ENCODE measurements at regions not wholly inside any gene's neighbourhood (a gene's known extent, or its start where the extent isn't known, plus 50 kb on each side); places are given as distances from the start of the nearest gene placed in this dataset.
"Not testable (repeated sequence)": the region's sequence is repeated elsewhere in the genome, so short reads cannot be mapped to it uniquely, and the experiment has no call there.

DNA sequence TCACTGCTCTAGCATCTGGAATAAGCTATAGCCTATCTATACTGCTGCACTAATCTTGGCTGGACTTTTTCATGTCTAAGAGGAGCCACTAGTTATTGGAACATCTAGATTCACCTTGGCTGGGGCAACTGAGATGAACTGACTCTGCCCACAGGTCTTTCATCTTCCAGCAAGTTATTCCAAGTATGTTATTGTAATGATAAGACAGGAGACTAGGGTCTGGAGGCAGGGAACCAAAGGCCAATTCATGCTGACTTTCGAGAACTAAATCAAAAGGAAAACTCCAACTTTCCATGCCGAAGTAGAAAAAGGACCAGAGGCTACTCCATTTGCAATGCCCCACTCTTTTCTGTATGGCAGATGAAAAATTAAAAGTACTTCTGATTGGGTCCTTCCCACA is 1243.0 kb upstream of the RAG2 start:
- FAIRE-seq = no peak

DNA sequence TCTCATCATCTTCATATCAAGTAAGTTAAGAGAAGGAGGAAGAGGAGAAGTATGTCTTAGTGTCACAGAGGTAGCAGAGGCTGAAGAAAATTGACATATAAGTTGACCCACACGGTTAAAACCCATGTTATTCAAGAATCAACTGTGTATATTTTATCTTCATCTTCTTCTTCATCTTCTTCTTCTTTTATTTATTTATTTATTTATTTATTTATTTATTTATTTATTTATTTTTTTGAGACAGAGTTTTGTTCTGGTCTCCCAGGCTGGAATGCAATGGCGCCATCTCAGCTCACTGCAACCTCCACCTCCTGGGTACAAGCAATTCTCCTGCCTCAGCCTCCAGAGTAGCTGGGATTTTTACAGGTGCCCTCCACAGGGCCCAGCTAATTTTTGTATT is 1242.3 kb upstream of the RAG2 start:
- not testable (repeated sequence) for FAIRE-seq

DNA sequence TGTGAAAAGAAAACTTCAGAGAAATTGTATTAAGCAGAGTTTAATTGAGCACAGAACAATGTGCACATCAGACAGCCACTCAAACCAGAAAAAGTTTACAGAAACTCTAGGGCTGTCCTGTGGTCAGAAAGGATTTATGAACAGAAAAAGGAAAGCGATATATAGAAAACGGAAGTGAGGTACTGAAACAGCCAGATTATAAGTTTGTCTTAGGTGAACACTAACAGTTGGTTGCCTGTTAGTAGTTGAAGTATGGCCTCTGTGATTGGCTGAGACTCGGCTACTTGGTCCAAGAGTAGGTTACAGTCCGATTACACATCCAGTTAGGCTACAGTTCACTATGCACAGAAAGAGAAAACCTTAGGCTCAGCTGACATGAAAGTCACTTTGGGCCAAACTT is 1232.5 kb upstream of the RAG2 start:
- no peak for FAIRE-seq

DNA sequence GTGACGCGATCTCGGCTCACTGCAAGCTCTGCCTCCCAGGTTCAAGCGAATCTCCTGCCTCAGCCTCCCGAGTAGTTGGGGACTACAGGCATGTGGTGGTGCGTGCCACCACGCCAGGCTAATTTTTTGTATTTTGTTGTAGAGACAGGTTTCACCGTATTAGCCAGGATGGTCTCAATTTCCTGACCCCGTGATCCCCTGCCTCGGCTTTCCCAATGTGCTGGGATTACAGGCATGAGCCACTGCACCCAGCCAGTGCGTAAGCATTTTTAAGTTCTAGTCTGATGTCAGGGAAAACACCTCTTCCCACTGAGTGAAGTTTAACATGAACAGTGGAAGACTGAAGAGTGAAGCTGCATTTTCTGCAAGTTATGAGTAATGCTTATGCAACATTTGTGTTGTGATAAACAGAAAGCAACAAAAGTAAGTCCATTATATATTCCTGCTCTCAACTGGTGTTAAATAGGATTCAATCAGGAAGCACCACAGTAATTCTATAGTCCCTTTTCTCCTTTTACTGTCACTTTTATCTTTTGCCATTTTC is 1219.8 kb upstream of the RAG2 start:
- no peak for FAIRE-seq

DNA sequence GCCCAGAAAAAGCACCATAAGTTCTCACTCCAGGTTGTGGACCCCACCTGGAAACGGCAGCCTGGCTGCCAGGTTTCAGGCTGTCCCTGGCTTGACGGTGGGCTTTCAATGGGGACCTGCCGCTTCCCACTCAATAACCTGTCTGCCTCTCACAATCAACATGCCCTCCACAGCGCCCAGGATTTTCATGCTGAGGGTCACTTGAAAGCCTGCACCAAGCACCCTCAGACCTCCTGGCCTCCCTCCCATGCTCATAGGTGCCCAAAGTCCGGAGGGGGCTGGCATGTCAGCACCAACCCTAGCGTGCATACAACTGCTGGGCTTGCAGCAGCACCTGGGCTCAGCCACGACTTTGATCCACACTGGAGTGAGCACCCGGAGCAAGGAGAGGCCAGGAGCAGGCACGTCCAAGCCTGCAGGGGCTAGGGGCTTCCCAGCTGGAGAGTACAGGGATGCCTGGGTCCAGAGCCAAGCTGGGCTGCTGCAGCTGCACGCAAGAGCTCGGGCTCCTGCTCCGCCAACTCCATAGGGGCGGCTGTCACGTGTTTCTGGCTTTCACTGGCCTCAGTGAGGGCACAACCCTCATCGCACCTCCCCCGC is 1214.3 kb upstream of the RAG2 start:
- FAIRE-seq = no peak

DNA sequence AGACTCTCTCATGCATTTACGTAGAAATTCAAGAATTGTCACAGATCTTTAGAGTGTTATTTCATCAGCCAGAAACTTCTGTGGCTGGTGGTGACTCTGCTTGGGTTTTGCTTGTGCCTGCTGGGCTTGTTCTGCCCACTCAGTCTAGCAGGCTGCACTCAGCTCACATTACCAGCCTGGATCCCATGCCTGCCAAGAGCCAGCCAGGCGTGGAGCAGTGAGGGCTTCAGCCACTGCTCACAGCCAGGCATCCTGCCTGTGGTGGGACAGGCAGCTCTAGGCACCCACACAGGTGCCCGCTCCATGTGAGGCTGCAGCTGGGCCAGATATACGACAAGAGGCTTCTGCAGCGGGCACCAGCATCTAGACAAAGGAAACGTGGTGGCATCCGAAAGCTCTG is 1213.3 kb upstream of the RAG2 start:
- FAIRE-seq = no peak

DNA sequence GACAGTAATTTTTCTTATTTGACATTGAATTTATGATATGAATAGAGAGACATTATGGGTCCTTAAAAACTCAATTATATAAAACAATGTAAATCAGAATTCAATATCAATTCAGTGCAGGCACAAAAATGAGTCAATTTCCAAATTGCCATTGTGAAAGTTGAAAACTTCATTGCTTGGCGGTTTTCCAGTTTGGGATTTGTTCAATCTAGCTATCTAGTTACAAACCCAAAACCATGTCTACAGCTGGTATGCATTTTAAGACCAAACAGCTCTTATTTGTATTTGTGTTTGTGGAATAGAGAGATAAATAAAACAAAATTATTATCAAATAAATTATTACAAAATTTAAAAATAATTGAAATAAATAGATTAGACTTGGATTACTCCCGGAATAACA is 1206.6 kb upstream of the RAG2 start:
- FAIRE-seq = no peak

DNA sequence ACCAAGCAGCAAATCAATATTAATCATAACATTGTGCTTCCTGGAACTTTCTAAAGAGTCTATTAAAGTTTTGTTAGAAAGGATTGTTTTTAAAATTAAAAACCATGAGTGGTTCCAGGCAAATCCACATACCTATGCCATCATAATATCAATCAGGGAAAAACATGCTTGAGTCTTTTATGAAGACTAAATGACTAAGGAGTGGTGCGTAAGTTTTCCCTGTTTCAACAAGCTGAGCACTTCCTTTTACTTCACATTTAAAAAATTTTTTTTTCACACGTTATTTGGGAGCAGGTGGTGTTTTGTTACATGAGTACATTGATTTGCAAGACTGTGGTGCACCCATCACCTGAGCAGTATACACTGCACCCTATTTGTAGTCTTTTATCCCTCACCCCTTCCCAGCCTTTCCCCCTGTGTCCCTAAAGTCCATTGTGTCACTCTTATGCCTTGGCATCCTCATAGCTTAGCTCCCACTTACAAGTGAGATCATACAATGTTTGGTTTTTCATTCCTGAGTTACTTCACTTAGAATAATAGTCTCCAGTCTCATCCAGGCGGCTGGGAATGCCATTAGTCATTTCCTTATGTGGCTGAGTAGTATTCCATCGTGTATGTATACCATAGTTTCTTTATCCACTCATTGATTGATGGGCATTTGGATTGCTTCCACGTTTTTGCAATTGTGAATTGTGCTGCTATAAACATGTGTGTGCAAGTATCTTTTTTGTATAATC is 1190.3 kb upstream of the RAG2 start:
- no peak for FAIRE-seq

DNA sequence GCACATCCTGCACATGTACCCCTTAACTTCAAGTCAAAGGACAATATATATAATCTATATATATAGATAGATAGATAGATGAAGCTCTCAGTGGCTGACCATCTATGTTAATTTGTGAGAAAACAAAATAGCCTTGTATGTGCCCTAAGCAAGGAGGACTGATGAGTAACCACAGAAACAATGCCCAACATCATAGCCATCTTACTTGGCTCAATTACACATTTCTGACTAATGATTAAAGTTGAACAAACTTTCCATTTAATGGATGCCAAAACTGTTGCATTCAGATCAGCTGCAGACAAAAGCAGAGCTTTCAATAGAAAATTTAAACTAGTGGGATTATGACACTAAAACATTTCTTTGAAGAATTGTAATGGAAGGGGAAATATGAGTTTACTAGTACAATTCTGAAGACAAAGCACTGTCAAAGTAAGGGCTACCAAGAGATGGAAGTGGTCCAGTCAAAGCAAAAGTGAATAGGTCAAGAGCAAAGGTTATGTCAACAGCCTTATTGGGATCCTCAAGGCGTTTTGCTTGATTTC is 1188.2 kb upstream of the RAG2 start:
- FAIRE-seq = no peak

DNA sequence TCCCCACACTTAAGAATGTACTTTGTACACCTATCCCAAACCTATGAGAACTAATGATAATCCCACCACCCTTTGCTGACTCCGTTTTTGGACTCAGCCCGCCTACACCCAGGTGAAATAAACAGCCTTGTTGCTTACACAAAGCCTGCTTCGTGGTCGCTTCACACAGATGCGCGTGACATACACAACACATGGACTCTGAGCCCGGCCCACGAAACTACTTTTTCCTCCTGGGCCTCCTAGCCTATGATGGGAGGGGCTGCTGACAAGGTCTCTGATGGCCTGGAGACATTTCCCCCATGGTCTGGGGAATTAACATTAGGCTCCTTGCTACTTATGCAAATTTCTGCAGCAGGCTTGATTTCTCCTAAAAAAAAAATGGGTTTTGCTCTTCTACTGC is 1176.4 kb upstream of the RAG2 start:
- FAIRE-seq = no peak

DNA sequence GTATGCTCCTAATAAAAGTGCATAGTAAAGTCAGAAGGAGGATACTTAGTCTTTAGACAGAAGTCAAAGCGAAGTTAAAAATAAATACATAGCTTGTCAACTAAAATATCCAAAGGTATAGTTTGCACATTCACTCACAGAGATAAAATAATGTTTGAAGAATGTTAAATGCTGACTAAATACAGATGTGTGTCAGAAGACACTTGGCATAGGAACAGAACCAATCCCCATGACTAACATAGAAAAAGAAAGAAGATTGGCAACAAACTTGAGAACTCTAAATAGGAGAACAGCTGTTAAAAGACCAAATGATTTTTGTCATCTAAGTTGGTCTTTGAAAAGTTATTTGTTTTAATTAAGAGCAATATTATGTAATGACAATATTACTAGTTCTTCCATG is 1172.1 kb upstream of the RAG2 start:
- FAIRE-seq = no peak

DNA sequence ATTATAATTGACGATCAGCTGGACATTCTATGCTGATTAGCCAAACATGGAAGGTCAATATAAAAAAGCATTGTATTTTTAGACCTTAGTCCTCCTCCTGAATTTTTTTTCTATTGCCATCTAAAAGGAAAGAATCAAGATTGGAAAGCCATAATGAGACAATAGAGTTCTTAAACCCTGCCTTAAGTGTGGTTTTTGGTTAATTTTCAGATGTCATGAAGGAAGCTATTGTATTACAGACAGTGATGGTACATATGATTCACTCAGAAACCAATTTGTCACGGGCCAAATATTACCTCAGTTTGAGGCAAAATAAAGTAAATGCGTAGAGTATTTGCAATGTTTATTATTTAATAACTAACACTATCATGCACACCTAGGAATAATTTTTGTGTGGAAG is 1164.0 kb upstream of the RAG2 start:
- FAIRE-seq = no peak

DNA sequence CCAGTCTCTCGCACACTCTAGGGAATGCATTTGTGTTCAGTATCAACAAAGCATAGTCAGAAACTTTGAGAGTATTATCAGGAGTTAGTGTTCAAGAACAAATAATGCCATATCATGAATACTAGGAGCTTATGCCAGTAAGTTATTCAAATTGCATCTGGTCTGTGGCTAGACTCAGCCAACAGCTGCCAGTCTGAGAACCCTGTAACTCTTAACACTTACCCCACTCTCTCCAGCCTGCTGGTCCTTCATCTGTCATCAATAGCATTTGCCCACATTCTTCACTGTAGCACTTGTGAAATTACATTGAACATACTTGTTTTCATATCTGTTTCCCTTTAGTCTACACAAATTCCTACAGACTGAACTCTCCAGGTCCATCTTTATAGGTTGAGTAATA is 1157.5 kb upstream of the RAG2 start:
- no peak for FAIRE-seq

DNA sequence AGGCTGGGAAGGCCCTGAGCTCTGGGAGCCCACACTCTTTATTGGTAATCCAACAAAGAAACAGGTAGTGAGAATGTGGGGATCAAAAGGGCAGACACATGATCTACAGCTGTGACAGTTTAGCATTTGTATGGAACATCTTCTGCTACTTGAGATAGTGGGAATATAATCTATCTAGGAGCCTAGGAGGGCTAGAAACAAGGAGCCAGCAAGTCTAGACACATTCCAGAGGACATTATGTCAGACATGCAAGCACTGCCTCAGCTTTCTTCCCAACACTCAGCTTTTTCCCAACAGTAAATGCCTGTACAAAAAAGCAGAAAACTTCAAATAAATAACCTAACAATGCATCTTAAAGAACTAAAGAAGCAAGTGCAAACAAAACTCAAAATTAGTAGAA is 1150.6 kb upstream of the RAG2 start:
- no peak for FAIRE-seq

DNA sequence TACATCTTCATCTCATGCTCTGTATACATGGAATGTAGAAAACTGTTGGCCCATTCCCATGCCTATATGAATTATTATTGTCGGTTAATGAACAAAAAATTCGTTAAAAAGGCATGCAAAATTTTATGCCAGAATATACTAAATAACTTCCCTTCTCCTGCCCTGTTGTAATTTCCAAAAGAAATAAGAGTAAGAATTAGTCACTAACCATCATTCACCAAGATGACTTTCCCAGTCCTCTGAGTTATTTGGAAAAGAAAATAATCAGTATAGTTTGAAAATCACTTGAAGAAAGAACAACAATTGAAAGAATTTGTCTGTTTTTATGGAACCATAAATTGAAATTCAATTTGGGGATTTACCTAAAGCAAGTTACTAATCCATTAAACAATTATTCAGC is 1149.1 kb upstream of the RAG2 start:
- FAIRE-seq = no peak

DNA sequence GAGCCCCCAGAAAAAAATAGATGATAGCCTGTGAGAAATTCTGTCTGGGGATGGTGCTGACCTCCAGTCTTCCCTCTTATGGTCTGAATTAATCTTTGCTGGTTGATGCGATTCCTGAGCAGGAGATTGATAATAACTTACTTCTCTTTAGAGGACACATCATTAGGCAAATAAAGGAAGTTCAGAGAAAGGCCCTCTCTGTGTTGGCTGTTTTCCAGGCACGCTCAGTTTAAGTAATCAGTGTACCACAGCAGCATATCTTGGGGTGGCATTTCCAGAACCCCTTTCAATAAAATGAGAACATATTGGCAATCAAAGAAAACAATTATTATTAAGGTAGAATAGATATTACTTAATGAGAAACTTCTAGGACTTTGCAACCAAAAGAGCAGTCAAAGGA is 1129.3 kb upstream of the RAG2 start:
- no peak for FAIRE-seq

DNA sequence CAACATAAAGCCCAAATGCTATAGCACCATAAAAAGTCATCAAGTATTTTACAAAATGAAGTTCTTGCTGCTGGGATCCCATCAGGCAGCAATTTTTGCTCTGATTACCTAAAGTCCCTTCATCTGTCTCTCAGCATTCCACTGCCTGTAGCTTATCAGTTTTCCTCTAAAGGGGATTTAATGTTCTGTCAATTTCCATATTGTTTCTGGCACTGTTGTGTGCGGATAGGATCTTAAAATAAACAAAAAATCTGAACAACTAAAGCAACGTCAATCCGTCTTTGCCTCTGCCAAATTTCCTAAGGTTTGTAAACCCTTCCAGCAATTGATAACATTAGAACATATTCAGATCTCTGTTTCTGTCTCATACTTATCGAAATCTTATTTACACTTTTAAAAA is 1126.3 kb upstream of the RAG2 start:
- FAIRE-seq = no peak

DNA sequence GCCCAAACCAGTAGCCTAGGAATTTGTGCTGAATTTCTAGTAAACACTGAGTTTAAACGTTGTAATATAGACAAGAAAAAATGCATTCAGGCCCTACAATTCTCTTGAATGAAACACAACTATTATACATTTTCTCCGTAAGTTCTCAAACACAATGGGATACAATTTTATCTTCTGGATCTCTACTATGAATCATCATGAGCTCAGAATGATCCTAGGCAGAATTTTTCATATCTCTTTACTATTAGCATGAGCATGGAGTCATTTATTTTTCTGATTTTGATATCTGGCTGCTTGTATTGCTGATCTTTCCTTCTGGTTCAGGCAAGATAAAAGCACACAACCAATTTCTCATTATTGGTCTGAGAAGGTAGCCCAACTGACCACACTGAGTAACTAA is 1123.4 kb upstream of the RAG2 start:
- FAIRE-seq = no peak

DNA sequence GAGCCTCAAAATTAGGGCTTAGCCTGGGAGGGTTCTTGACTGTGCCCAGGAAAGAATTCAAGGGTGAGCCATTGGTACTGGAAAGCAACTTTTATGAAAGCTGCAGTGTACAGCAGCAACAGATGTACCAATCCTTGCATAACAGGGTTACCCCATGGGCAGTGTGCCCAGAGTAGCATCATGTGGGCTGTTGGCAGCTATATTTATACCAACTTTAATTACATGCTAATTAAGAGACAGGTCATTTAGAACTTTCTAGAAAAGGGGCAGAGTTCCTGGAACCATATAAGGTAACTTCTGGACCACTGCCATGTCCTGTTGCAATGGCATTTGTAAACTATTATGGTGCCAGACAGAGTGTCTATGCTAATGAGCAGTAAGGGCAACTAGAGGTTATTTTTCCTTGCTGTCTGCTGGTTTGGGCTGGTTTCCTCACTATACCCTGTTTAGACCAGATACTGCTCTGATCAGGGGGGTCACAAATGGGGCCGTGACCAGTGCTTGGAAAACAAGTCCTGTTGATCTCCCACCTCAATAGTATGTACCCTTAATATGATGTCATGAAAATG is 1120.5 kb upstream of the RAG2 start:
- FAIRE-seq = no peak

DNA sequence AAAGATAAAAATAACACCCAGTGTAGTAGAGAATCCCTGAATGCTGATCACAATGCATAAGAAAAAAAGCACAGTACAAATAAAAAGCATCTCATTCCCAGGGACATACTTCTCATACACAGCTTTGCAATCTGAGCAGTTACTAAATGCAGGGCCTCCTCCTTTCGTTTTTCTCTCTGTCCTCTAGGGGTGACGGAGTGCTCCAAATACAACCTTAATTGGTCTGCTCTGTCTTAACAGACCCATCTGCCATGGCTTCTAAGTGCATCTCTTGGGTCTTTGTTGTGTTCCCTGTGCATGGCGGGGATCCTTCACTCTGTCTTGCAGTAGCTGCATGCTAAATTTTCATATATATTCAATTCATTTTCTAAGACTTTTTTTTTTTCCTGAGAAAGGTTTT is 1114.2 kb upstream of the RAG2 start:
- no peak for FAIRE-seq

DNA sequence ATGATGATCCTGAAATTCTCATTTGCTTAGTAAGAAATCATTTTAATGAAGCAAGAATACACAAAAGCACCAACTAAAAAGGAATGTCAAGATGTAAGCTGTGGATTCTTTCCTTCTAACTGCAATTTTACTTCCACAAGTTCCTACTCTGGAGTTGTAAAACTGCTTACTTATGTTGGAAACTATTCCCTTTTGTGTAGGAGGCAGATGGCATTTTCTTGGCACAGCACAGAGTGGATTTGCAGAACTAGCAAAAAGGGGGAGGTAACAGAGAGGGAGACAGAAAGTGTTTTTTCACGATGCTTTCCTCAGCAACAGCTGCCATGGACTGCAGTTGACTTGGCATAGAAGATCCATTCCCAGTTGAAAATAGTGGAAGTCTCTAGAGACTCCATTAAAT is 1112.0 kb upstream of the RAG2 start:
- no peak for FAIRE-seq

DNA sequence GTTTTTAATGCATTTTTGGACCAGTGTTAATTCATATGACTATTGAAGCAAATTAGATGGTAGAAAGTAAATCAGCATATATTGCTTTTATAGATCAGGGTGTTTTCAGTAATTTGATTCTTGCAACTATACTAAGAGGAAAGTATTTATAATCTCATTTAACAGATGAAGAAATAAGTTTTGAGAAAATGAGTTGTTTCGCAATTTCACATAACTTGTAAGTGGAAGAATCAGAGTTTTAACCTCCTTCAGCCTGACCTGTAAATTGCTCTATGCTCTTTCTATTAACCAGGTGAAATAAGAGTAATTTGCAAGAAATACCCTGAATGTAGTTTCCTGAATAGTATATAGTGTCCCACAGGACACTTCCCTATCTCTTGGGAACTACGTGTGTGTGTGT is 1106.8 kb upstream of the RAG2 start:
- FAIRE-seq = no peak

DNA sequence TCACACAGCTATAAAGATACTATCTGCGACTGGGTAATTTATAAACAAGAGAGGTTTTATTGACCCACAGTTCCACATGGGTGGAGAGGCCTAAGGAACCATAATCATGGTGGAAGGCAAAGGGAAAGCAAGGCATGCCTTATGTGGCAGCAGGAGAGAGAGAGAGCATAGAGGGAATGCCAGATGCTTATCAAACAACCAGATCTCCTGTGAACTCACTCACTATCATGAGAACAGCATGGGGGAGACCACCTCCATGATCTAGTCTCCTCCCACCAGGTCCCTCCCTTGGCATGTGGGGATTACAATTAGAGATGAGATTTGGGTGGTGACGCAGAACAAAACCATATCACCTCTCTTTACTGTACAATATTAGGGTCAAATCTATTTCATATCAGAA is 1101.6 kb upstream of the RAG2 start:
- FAIRE-seq = no peak

DNA sequence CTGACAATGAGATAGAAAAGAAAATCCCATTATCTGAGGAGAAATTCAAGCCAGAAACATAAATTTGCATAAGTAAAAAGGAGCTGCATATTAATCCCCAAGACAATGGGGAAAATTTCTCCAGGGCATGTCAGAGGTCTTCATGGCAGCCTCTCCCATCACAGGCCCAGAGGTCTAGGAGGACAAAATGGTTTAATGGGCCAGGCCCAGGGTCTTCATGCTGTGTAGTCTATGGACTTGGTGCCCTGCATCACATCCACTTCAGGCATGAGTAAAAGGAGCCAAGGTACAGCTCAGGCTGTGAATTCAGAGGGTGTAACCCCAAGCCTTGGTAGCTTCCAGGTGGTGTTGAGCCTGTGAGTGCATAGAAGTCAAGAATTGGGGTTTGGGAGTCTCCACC is 1097.2 kb upstream of the RAG2 start:
- FAIRE-seq = no peak
